Activated CD8-positive, alpha-beta T cell treated with anti-CD3 and anti-CD28 coated beads for 36 hours (primary cell): ENCODE measurements at regions not wholly inside any gene's neighbourhood (a gene's known extent, or its start where the extent isn't known, plus 50 kb on each side); places are given as distances from the start of the nearest gene placed in this dataset.
"Not testable (repeated sequence)": the region's sequence is repeated elsewhere in the genome, so short reads cannot be mapped to it uniquely, and the experiment has no call there.

Experiments
- ATAC-seq: fragments of 200-7000 bp; cut with Tn5 transposase; one replicate; pipeline ENCODE4 v1.10.0; 2021; ENCODE audit warnings: mild to moderate bottlenecking, moderate library complexity
- CTCF ChIA-PET: fragments of 350-600 bp; sonication (Branson Sonifier 250); formaldehyde crosslinking; loops from one replicate; lab custom pipeline; 2021; ENCODE audit warnings: antibody characterized with exemption; lab: Charles Lee
- POLR2A ChIA-PET: fragments of 350-600 bp; sonication (Branson Sonifier 250); formaldehyde crosslinking; loops from one replicate; lab custom pipeline; 2021; ENCODE audit warnings: antibody characterized with exemption; lab: Charles Lee
- DNase-seq: peaks from one replicate; pipeline ENCODE4 v3.0.0-alpha.2; 2020
- H3K27ac Mint-ChIP-seq: one replicate; pipeline ENCODE4 v1.8.0; 2021; ENCODE audit warnings: mild to moderate bottlenecking, mixed read lengths
- H3K27me3 Mint-ChIP-seq: one replicate; pipeline ENCODE4 v1.8.0; 2021; ENCODE audit warnings: mixed read lengths
- H3K36me3 Mint-ChIP-seq: one replicate; pipeline ENCODE4 v1.8.0; 2021; ENCODE audit warnings: low read depth, mixed read lengths
- H3K4me1 Mint-ChIP-seq: one replicate; pipeline ENCODE4 v1.8.0; 2021; ENCODE audit warnings: low read depth, mixed read lengths
- H3K4me3 Mint-ChIP-seq: one replicate; pipeline ENCODE4 v1.8.0; 2021; ENCODE audit warnings: mild to moderate bottlenecking, moderate library complexity, mixed read lengths
- H3K9me3 Mint-ChIP-seq: one replicate; pipeline ENCODE4 v1.8.0; 2021; ENCODE audit warnings: mixed read lengths
- intact Hi-C: fragments of 100-400 bp; cut with micrococcal nuclease; formaldehyde crosslinking; loops from one replicate; pipeline ENCODE4 v1.10.0; 2022

- H3K36me3 Mint-ChIP-seq, H3K9me3 Mint-ChIP-seq, CTCF ChIA-PET, H3K27ac Mint-ChIP-seq, POLR2A ChIA-PET, H3K4me3 Mint-ChIP-seq, H3K27me3 Mint-ChIP-seq, H3K4me1 Mint-ChIP-seq, DNase-seq, intact Hi-C loops, ATAC-seq: not testable (repeated sequence)
Observed at GRCh38 chr1:146292940-146293936, 64.4 kb upstream of the NOTCH2NLA start.

- CTCF ChIA-PET, H3K27me3 Mint-ChIP-seq, H3K4me3 Mint-ChIP-seq, H3K4me1 Mint-ChIP-seq, H3K36me3 Mint-ChIP-seq, DNase-seq, H3K27ac Mint-ChIP-seq, POLR2A ChIA-PET, H3K9me3 Mint-ChIP-seq, intact Hi-C loops, ATAC-seq: not testable (repeated sequence)
Observed at GRCh38 chr1:146292424-146292823, 63.6 kb upstream of the NOTCH2NLA start.

GRCh38 chr1:146287881-146288280, 59.1 kb upstream of the NOTCH2NLA start:
- H3K9me3 Mint-ChIP-seq, DNase-seq, H3K4me1 Mint-ChIP-seq, H3K36me3 Mint-ChIP-seq, ATAC-seq, CTCF ChIA-PET, H3K4me3 Mint-ChIP-seq, H3K27me3 Mint-ChIP-seq, POLR2A ChIA-PET, H3K27ac Mint-ChIP-seq, intact Hi-C loops: not testable (repeated sequence)

GRCh38 chr1:146284760-146285159, 55.9 kb upstream of the NOTCH2NLA start:
- H3K9me3 Mint-ChIP-seq, CTCF ChIA-PET, DNase-seq, POLR2A ChIA-PET, H3K27ac Mint-ChIP-seq, H3K4me3 Mint-ChIP-seq, intact Hi-C loops, H3K4me1 Mint-ChIP-seq, H3K27me3 Mint-ChIP-seq, H3K36me3 Mint-ChIP-seq: not testable (repeated sequence)
- peak; percentile 63 for ATAC-seq

- DNase-seq, intact Hi-C loops, H3K27ac Mint-ChIP-seq, H3K4me3 Mint-ChIP-seq, POLR2A ChIA-PET, CTCF ChIA-PET, H3K27me3 Mint-ChIP-seq, H3K4me1 Mint-ChIP-seq, H3K36me3 Mint-ChIP-seq, H3K9me3 Mint-ChIP-seq: not testable (repeated sequence)
- peak; percentile 27 for ATAC-seq
Observed at GRCh38 chr1:146283527-146283880, 54.7 kb upstream of the NOTCH2NLA start.

GRCh38 chr1:146282807-146283526, 54.1 kb upstream of the NOTCH2NLA start:
- ATAC-seq = peak; percentile 78
- intact Hi-C loops, DNase-seq, POLR2A ChIA-PET, H3K4me3 Mint-ChIP-seq, H3K27me3 Mint-ChIP-seq, H3K27ac Mint-ChIP-seq, CTCF ChIA-PET, H3K4me1 Mint-ChIP-seq, H3K36me3 Mint-ChIP-seq, H3K9me3 Mint-ChIP-seq: not testable (repeated sequence)

- POLR2A ChIA-PET, DNase-seq, CTCF ChIA-PET, H3K36me3 Mint-ChIP-seq, H3K4me3 Mint-ChIP-seq, H3K27ac Mint-ChIP-seq, ATAC-seq, H3K4me1 Mint-ChIP-seq, intact Hi-C loops, H3K9me3 Mint-ChIP-seq, H3K27me3 Mint-ChIP-seq: not testable (repeated sequence)
Observed at GRCh38 chr1:146281522-146281921, 52.7 kb upstream of the NOTCH2NLA start.

- H3K27ac Mint-ChIP-seq, H3K27me3 Mint-ChIP-seq, H3K4me3 Mint-ChIP-seq, H3K36me3 Mint-ChIP-seq, H3K4me1 Mint-ChIP-seq, POLR2A ChIA-PET, CTCF ChIA-PET, H3K9me3 Mint-ChIP-seq, intact Hi-C loops, ATAC-seq, DNase-seq: not testable (repeated sequence)
Observed at GRCh38 chr1:146278758-146279157, 49.9 kb upstream of the NOTCH2NLA start.
